ENCODE measurements at regions not wholly inside any gene's neighbourhood (a gene's known extent, or its start where the extent isn't known, plus 50 kb on each side); places are given as distances from the start of the nearest gene placed in this dataset.

- no peak overlapping the region for H3K4me3 ChIP-seq (ENCODE audit: low read length)
- DNase-seq (ENCODE audit: low read depth, low spot score) = no peak
These were observed 127.5 kb downstream of the RDH14 start for GRCh38 chr2:18432999-18433398.

- no peak for DNase-seq (ENCODE audit: low read depth, low spot score)
- no peak overlapping the region for H3K4me3 ChIP-seq (ENCODE audit: low read length)
These were observed 129.3 kb downstream of the RDH14 start for GRCh38 chr2:18430996-18431748.

- DNase-seq (ENCODE audit: low read depth, low spot score) = no peak
- no peak overlapping the region for H3K4me3 ChIP-seq (ENCODE audit: low read length)
These were observed 131.9 kb downstream of the RDH14 start for GRCh38 chr2:18428516-18428915.

GRCh38 chr2:18427762-18428161 lies 132.7 kb downstream of the RDH14 start:
- no peak overlapping the region for H3K4me3 ChIP-seq (ENCODE audit: low read length)
- no peak for DNase-seq (ENCODE audit: low read depth, low spot score)

- DNase-seq (ENCODE audit: low read depth, low spot score) = no peak
- H3K4me3 ChIP-seq (ENCODE audit: low read length) = no peak overlapping the region
These were observed 134.3 kb downstream of the RDH14 start for GRCh38 chr2:18426174-18426573.

GRCh38 chr2:18425210-18425703 lies 135.2 kb downstream of the RDH14 start:
- no peak for DNase-seq (ENCODE audit: low read depth, low spot score)

GRCh38 chr2:18423636-18424035 lies 136.8 kb downstream of the RDH14 start:
- no peak for DNase-seq (ENCODE audit: low read depth, low spot score)
- no peak overlapping the region for H3K4me3 ChIP-seq (ENCODE audit: low read length)

More at GRCh38 chr2:18425210-18425703, 135.2 kb downstream of the RDH14 start:
- H3K4me3 ChIP-seq (ENCODE audit: low read length) = no peak overlapping the region

- H3K4me3 ChIP-seq (ENCODE audit: low read length) = no peak overlapping the region
- DNase-seq (ENCODE audit: low read depth, low spot score) = no peak
These were observed 137.9 kb downstream of the RDH14 start for GRCh38 chr2:18422432-18423165.

- no peak for DNase-seq (ENCODE audit: low read depth, low spot score)
- H3K4me3 ChIP-seq (ENCODE audit: low read length) = no peak overlapping the region
These were observed 146.6 kb downstream of the RDH14 start for GRCh38 chr2:18413676-18414396.

GRCh38 chr2:18412980-18413675 lies 147.3 kb downstream of the RDH14 start:
- DNase-seq (ENCODE audit: low read depth, low spot score) = no peak
- H3K4me3 ChIP-seq (ENCODE audit: low read length) = no peak overlapping the region

GRCh38 chr2:18411626-18412025 lies 148.8 kb downstream of the RDH14 start:
- no peak overlapping the region for H3K4me3 ChIP-seq (ENCODE audit: low read length)
- no peak for DNase-seq (ENCODE audit: low read depth, low spot score)

GRCh38 chr2:18410543-18410942 lies 149.9 kb downstream of the RDH14 start:
- no peak for DNase-seq (ENCODE audit: low read depth, low spot score)
- H3K4me3 ChIP-seq (ENCODE audit: low read length) = no peak overlapping the region

GRCh38 chr2:18408638-18409037 lies 151.8 kb downstream of the RDH14 start:
- no peak for DNase-seq (ENCODE audit: low read depth, low spot score)
- H3K4me3 ChIP-seq (ENCODE audit: low read length) = no peak overlapping the region

GRCh38 chr2:18406219-18406618 lies 154.2 kb downstream of the RDH14 start:
- no peak overlapping the region for H3K4me3 ChIP-seq (ENCODE audit: low read length)
- no peak for DNase-seq (ENCODE audit: low read depth, low spot score)

- peak; percentile 18 for DNase-seq (ENCODE audit: low read depth, low spot score)
- no peak overlapping the region for H3K4me3 ChIP-seq (ENCODE audit: low read length)
These were observed 155.7 kb downstream of the RDH14 start for GRCh38 chr2:18404708-18405107.

- DNase-seq (ENCODE audit: low read depth, low spot score) = no peak
- no peak overlapping the region for H3K4me3 ChIP-seq (ENCODE audit: low read length)
These were observed 156.4 kb downstream of the RDH14 start for GRCh38 chr2:18403921-18404522.

GRCh38 chr2:18402831-18403230 lies 157.6 kb downstream of the RDH14 start:
- no peak for DNase-seq (ENCODE audit: low read depth, low spot score)
- no peak overlapping the region for H3K4me3 ChIP-seq (ENCODE audit: low read length)

GRCh38 chr2:18401471-18401870 lies 159.0 kb downstream of the RDH14 start:
- no peak for DNase-seq (ENCODE audit: low read depth, low spot score)
- H3K4me3 ChIP-seq (ENCODE audit: low read length) = no peak overlapping the region

- DNase-seq (ENCODE audit: low read depth, low spot score) = no peak
These were observed 160.9 kb downstream of the RDH14 start for GRCh38 chr2:18399601-18400000.

More at GRCh38 chr2:18399601-18400000, 160.9 kb downstream of the RDH14 start:
- H3K4me3 ChIP-seq (ENCODE audit: low read length) = no peak overlapping the region

All from Jurkat, Clone E6-1 (cell line).